Natural killer cell (primary cell): ENCODE measurements at regions not wholly inside any gene's neighbourhood (a gene's known extent, or its start where the extent isn't known, plus 50 kb on each side); places are given as distances from the start of the nearest gene placed in this dataset.
"Not testable (repeated sequence)": the region's sequence is repeated elsewhere in the genome, so short reads cannot be mapped to it uniquely, and the experiment has no call there.

Source experiments
- ATAC-seq, 3 donors: fragments of 150-1000 bp in 2 of 3; fragments of 200-7000 bp in 1 of 3; cut with Tn5 transposase; 1 replicate in 1 of 3; 2 replicates in 2 of 3; pipeline ENCODE4 v1.10.0; 2021; ENCODE audit warnings: mild to moderate bottlenecking in 2 of 3, moderate library complexity in 2 of 3
- DNase-seq, 2 donors: peaks; one replicate each; pipeline versions ENCODE4 v3.0.0 to v3.0.0-alpha.2; 2013 to 2021; ENCODE audit warnings: mixed read lengths in 1 of 2
- H3K27ac ChIP-seq: one replicate; pipeline ENCODE4 v1.5.1; 2013; ENCODE audit warnings: mild to moderate bottlenecking, low read length
- H3K27me3 ChIP-seq: one replicate; pipeline ENCODE4 v1.6.1; 2013; ENCODE audit warnings: low read length; ENCODE audit not compliant: control insufficient read depth, insufficient read depth
- H3K36me3 ChIP-seq: one replicate; pipeline ENCODE4 v1.6.1; 2013; ENCODE audit warnings: low read length; ENCODE audit not compliant: control insufficient read depth, insufficient read depth
- H3K4me1 ChIP-seq: one replicate; pipeline ENCODE4 v1.6.1; 2013; ENCODE audit warnings: low read length; ENCODE audit not compliant: control insufficient read depth, insufficient read depth
- H3K4me3 ChIP-seq: one replicate; pipeline ENCODE4 v1.5.1; 2013; ENCODE audit warnings: low read length
- H3K9me3 ChIP-seq: one replicate; pipeline ENCODE4 v1.6.1; 2013; ENCODE audit warnings: low read length; ENCODE audit not compliant: control insufficient read depth, insufficient read depth
- H3K27ac Mint-ChIP-seq, 2 donors: one replicate each; pipeline ENCODE4 v1.8.0; 2022; ENCODE audit warnings: mild to moderate bottlenecking in 2 of 2, mixed read lengths in 2 of 2, moderate library complexity in 1 of 2
- H3K27me3 Mint-ChIP-seq, 2 donors: one replicate each; pipeline ENCODE4 v1.8.0; 2022; ENCODE audit warnings: low read depth in 2 of 2, mixed read lengths in 2 of 2
- H3K36me3 Mint-ChIP-seq: one replicate; pipeline ENCODE4 v1.8.0; 2022; ENCODE audit warnings: mixed read lengths
- H3K4me1 Mint-ChIP-seq, 2 donors: one replicate each; pipeline ENCODE4 v1.8.0; 2022; ENCODE audit warnings: mixed read lengths in 2 of 2
- H3K4me3 Mint-ChIP-seq: one replicate; pipeline ENCODE4 v1.8.0; 2022; ENCODE audit warnings: mild to moderate bottlenecking, moderate library complexity, mixed read lengths
- H3K9me3 Mint-ChIP-seq, 2 donors: one replicate each; pipeline ENCODE4 v1.8.0; 2022; ENCODE audit warnings: mixed read lengths in 2 of 2
- WGBS: methylation state at CpG from one replicate; pipeline ENCODE4 v1.1.7; 2013; ENCODE audit warnings: missing lambda C conversion rate; ENCODE audit not compliant: insufficient coverage; 5-methylcytosine and 5-hydroxymethylcytosine counted together
- intact Hi-C: fragments of 100-400 bp; cut with micrococcal nuclease; formaldehyde crosslinking; loops from one replicate; pipeline ENCODE4 v1.14.2; 2022

DNA sequence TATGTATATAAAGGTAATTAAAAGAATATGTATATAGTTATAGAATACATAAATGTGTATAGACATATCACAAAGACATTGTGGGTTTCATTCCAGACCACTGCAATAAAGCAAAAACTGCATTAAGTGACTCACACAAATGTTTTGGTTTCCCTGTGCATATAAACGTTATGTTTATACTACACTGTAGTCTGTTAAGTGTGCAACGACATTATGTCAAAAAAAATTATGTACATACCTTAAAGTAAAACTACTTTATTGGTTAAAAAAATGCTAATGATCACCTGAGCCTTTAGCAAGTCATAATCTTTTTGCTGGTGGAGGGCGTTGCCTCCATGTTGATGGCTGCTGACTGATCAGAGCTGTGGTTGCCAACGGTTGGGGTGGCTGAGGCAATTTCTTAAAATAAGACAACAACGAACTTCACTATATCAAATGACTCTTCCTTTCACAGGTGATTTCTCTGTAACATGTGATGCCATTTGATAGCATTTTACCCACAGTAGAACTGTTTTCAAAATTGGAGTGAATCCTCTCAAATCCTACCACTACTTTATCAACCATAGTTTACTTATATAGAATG lies 107.8 kb downstream of the THSD1 start:
- DNase-seq, H3K36me3 ChIP-seq, H3K9me3 ChIP-seq, H3K4me1 ChIP-seq, H3K27ac ChIP-seq, H3K4me3 Mint-ChIP-seq, H3K27me3 Mint-ChIP-seq, intact Hi-C loops, ATAC-seq, H3K4me3 ChIP-seq, H3K27ac Mint-ChIP-seq, H3K4me1 Mint-ChIP-seq, H3K27me3 ChIP-seq: not testable (repeated sequence)
- Mint-ChIP-seq H3K9me3 (peaks cover 6 to 10% of the 10 kb centered on the region in 2 donors), H3K36me3 (peaks cover 11% of the 10 kb centered on the region)
- 100% methylated on average over 1 of the region's 5 CpGs for WGBS

DNA sequence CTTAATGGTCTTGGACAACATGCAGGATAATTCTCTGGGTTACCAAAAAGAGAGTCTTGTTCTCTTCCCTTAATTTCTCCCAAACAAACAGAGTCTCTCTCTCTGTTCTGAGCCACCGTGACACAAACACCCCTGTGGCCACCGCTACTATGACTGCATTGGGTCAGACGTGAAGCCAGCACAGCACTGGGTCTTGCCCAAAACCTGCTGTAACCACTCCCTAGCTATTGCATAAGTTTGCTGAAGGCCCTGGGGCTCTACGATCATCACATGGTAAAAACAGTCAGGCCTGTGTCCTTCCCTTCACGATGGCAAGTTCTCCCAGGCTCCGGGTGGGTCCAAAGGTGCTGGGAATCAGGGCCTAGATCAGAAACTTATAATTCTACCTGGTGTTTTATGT lies 117.1 kb downstream of the THSD1 start:
- WGBS, result no CpG with 5 or more reads among the region's 6 CpGs
- DNase-seq, ATAC-seq, H3K9me3 ChIP-seq, H3K27me3 Mint-ChIP-seq, H3K4me1 ChIP-seq, H3K4me1 Mint-ChIP-seq, H3K4me3 ChIP-seq, intact Hi-C loops, H3K4me3 Mint-ChIP-seq, H3K36me3 Mint-ChIP-seq, H3K27ac Mint-ChIP-seq, H3K9me3 Mint-ChIP-seq, H3K36me3 ChIP-seq, H3K27ac ChIP-seq, H3K27me3 ChIP-seq: not testable (repeated sequence)

DNA sequence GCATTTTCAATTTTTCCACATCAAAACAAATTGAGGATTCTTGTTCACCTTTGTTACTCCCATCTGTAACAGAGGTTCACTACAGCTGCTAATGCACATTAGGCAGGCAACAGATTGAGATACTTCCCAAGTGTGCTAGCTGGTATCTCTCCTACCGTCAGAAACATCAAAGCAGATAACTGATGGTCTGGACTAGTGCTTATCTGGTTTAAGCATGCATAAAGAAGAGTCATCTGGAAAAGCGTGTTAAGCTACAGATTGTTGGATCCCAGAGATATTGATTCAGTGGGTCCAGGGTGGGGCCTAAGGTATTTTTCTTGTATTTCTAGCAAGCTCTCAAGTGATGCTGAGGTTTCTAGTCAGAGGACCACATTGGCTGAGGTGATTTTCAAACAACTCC lies 122.0 kb upstream of the NEK3 start:
- H3K9me3 Mint-ChIP-seq, H3K4me1 ChIP-seq, H3K27me3 Mint-ChIP-seq, H3K9me3 ChIP-seq, H3K4me1 Mint-ChIP-seq, H3K36me3 ChIP-seq, H3K4me3 ChIP-seq, H3K36me3 Mint-ChIP-seq, intact Hi-C loops, H3K27ac ChIP-seq, H3K4me3 Mint-ChIP-seq, H3K27ac Mint-ChIP-seq, ATAC-seq, H3K27me3 ChIP-seq, DNase-seq: not testable (repeated sequence)
- WGBS, result 89% methylated on average over 1 of the region's 2 CpGs

DNA sequence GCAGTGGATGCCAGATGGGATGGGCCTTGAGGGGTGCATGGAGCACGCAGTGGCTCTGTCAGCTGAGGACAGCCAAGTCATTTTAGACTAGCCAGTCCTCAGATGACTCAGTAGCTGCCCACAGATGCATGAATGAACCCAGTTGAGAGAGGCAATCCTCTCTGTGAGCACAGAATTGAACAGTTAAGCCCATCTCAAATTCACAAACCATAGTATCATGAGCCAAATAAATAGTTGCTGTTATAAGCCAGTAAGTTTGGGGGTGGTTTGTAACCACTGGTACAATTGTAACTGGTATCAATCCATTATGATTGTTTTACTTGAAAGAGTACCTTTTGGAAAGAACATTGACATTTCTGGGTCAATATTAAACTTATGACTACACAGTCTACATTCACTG lies 120.0 kb upstream of the NEK3 start:
- H3K36me3 ChIP-seq, H3K27ac ChIP-seq, ATAC-seq, H3K4me3 Mint-ChIP-seq, DNase-seq, H3K9me3 ChIP-seq, H3K4me3 ChIP-seq, H3K4me1 Mint-ChIP-seq, H3K9me3 Mint-ChIP-seq, H3K27me3 ChIP-seq, H3K4me1 ChIP-seq, intact Hi-C loops, H3K27ac Mint-ChIP-seq, H3K27me3 Mint-ChIP-seq, H3K36me3 Mint-ChIP-seq: not testable (repeated sequence)
- no CpG with 5 or more reads among the region's 1 CpG for WGBS

DNA sequence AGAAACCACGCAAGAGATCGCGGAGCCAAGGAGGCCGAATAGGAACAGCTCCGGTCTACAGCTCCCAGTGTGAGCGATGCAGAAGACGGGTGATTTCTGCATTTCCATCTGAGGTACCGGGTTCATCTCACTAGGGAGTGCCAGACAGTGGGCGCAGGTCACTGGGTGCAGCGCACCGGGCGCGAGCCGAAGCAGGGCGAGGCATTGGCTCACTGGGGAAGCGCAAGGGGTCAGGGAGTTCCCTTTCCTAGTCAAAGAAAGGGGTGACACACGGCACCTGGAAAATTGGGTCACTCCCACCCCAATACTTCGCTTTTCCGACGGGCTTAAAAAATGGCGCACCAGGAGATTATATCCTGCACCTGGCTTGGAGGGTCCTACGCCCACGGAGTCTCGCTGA lies 94.9 kb upstream of the NEK3 start:
- H3K36me3 Mint-ChIP-seq, H3K27ac ChIP-seq, H3K4me1 ChIP-seq, H3K4me3 ChIP-seq, H3K9me3 Mint-ChIP-seq, DNase-seq, H3K27me3 Mint-ChIP-seq, H3K27ac Mint-ChIP-seq, H3K9me3 ChIP-seq, ATAC-seq, H3K4me1 Mint-ChIP-seq, H3K36me3 ChIP-seq, H3K4me3 Mint-ChIP-seq, H3K27me3 ChIP-seq, intact Hi-C loops: not testable (repeated sequence)
- WGBS, result 97% methylated on average over 7 of the region's 24 CpGs

DNA sequence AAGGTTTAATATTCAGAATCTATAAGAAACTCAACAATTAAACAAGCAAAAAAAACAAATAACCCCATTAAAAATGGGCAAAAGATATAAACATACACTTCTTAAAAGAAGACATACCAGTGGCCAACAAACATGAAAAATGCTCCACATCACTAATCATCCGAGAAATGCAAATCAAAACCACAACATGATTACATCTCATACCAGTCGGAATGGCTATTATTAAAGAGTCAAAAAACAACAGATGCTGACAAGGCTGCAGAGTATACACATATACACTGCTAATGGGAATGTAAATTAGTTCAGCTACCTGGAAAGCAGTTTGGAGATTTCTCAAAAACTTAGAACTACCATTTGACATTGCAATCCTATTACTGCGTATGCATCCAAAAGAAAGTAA lies 81.4 kb upstream of the NEK3 start:
- H3K9me3 ChIP-seq, H3K9me3 Mint-ChIP-seq, DNase-seq, intact Hi-C loops, H3K4me3 ChIP-seq, H3K36me3 ChIP-seq, H3K27ac ChIP-seq, H3K4me1 ChIP-seq, H3K4me3 Mint-ChIP-seq, H3K27ac Mint-ChIP-seq, H3K4me1 Mint-ChIP-seq, ATAC-seq, H3K27me3 ChIP-seq, H3K27me3 Mint-ChIP-seq, H3K36me3 Mint-ChIP-seq: not testable (repeated sequence)
- 100% methylated on average over 1 of the region's 3 CpGs for WGBS
